Naive B cell (primary cell): ENCODE measurements at regions not wholly inside any gene's neighbourhood (a gene's known extent, or its start where the extent isn't known, plus 50 kb on each side); places are given as distances from the start of the nearest gene placed in this dataset.

Source experiments
- ATAC-seq, 2 donors: fragments of 150-1000 bp; cut with Tn5 transposase; 2 replicates each; pipeline ENCODE4 v1.10.0; 2021; ENCODE audit warnings: low read depth in 2 of 2, mild to moderate bottlenecking in 2 of 2, moderate library complexity in 2 of 2
- DNase-seq: peaks from one replicate; pipeline ENCODE4 v3.0.0; 2022
- H3K27ac Mint-ChIP-seq, 6 donors: one replicate each; pipeline ENCODE4 v1.8.0; 2020 to 2022; ENCODE audit warnings: mild to moderate bottlenecking in 6 of 6, mixed read lengths in 6 of 6, moderate library complexity in 5 of 6, inconsistent platforms in 2 of 6
- H3K27me3 Mint-ChIP-seq, 3 donors: one replicate each; pipeline ENCODE4 v1.8.0; 2021 to 2022; ENCODE audit warnings: mixed read lengths in 3 of 3, mild to moderate bottlenecking in 1 of 3
- H3K36me3 Mint-ChIP-seq, 2 donors: one replicate each; pipeline ENCODE4 v1.8.0; 2020 to 2022; ENCODE audit warnings: mixed read lengths in 2 of 2, inconsistent platforms in 1 of 2, mild to moderate bottlenecking in 1 of 2
- H3K4me1 Mint-ChIP-seq, 3 donors: one replicate each; pipeline ENCODE4 v1.8.0; 2020 to 2022; ENCODE audit warnings: mixed read lengths in 3 of 3, inconsistent platforms in 1 of 3, mild to moderate bottlenecking in 1 of 3, moderate library complexity in 1 of 3
- H3K4me3 Mint-ChIP-seq, 8 donors: one replicate each; pipeline ENCODE4 v1.8.0; 2020 to 2022; ENCODE audit warnings: mild to moderate bottlenecking in 8 of 8, mixed read lengths in 8 of 8, moderate library complexity in 8 of 8, inconsistent platforms in 2 of 8
- H3K9me3 Mint-ChIP-seq, 7 donors: one replicate each; pipeline ENCODE4 v1.8.0; 2020 to 2022; ENCODE audit warnings: mixed read lengths in 7 of 7, mild to moderate bottlenecking in 5 of 7, inconsistent platforms in 2 of 7, moderate library complexity in 1 of 7

DNA sequence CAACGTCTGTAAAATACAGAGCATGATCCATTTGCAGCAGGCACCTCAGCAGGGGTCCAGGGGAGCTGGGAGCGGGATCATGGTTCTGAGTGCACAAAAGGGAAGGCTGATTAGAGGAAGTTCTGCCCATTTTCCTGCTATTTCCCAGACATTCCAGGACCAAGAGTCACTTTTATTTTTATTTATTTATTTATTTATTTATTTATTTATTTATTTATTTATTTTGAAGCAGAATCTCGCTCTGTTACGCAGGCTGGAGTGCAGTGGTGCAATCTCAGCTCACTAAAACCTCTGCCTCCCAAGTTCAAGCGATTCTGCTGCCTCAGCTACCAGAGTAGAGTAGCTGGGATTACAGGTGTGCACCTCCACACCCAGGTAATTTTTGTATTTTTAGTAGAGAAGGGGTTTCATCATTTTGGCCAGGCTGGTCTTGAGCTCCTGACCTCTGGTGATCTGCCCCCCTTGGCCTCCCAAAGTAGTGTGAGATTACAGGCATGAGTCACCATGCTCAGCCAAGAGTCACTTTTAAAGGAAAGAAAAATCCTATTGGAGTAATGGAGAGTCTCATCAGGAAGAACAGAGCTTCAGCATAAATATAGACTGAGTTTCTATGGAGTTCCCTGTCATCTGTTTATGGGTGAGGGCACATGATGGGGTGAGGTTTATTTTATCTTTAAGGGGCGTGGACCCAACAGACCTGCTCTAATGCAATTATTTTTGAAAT lies 355.2 kb downstream of the HAPSTR1 start:
- Mint-ChIP-seq H3K36me3 (peaks cover 0 to 13% of the 10 kb centered on the region in 2 donors), H3K9me3 (peaks cover 13 to 35% (median 21%) of the 10 kb centered on the region in 7 donors), H3K27ac (no peak overlapping the region), H3K4me3 (no peak overlapping the region), H3K27me3 (peaks cover 12 to 19% (median 18%) of the 10 kb centered on the region in 3 donors), H3K4me1 (no peaks in the 10 kb centered on the region)
- DNase-seq (no peak), ATAC-seq (no peak)

DNA sequence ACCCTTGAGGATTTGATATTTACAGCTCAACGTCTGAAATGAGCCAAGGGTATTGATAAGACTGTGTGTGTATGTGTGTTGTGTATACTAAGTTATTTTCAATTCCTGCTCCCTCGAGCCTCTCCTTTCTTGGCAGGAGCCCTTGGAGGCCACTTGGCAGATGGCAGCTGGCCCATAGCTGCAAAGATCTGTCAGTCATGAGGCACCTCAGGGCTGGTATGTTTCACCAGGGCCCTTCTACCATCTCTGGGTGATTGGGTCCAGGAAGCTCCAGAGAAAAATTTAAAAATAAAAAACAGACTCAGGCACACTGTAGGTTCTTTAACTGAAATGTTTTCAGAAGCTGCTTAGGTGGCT lies 355.7 kb downstream of the HAPSTR1 start:
- ATAC-seq (no peak), DNase-seq (no peak)
- H3K4me1 Mint-ChIP-seq: no peaks in the 10 kb centered on the region
- H3K9me3 Mint-ChIP-seq: peaks cover 13 to 35% (median 21%) of the 10 kb centered on the region in 7 donors
- peaks cover 0 to 13% of the 10 kb centered on the region in 2 donors for H3K36me3 Mint-ChIP-seq
- H3K4me3 Mint-ChIP-seq: no peak overlapping the region
- H3K27ac Mint-ChIP-seq: no peak overlapping the region
- peaks cover 6 to 18% (median 14%) of the 10 kb centered on the region in 3 donors for H3K27me3 Mint-ChIP-seq

DNA sequence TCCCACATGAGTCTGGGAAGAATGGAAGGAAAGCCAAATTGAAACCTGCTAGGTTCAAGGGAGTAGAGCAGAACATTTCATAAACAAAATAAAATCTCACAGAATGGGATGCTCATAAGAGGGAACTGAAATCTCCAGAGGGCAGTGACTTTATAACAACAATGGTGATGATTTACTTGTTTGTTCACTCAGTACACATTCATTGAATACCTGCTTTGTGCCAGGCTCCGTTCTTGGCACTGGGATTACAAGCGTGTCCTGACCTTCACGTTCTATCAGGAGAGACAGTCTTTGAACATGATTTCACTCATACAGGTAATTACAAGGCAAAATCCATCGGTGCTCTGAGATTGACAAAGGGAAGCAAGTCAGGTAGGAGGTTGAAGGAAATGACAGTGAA lies 356.3 kb downstream of the HAPSTR1 start:
- Mint-ChIP-seq H3K27ac (no peak overlapping the region), H3K36me3 (peaks cover 0 to 13% of the 10 kb centered on the region in 2 donors), H3K4me1 (no peaks in the 10 kb centered on the region), H3K4me3 (no peak overlapping the region), H3K9me3 (peaks cover 13 to 35% (median 21%) of the 10 kb centered on the region in 7 donors), H3K27me3 (peaks cover 4 to 13% (median 11%) of the 10 kb centered on the region in 3 donors)
- DNase-seq (no peak), ATAC-seq (no peak)

DNA sequence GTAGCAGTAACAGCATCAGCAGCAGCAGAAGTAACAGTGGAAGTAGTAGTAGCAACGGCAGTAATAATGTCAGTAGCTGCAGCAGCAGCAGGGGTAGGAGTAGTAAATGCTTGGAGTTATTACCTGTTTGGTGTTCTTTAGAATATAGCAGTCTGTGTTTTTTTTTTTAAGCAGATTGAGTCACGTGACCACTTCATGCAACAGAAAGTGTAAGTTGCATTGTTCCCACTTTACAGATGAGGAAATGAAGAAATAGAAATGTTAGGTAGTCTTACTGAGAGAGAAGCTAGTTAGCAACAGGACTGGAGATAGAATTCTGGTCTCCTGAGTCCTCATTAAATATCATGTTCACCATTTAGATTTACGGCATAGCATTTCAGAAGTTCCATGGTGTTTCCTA lies 358.2 kb downstream of the HAPSTR1 start:
- Mint-ChIP-seq H3K27me3 (peaks cover 0 to 21% (median 9%) of the 10 kb centered on the region in 3 donors), H3K27ac (no peak overlapping the region), H3K9me3 (peaks cover 17 to 41% (median 23%) of the 10 kb centered on the region in 7 donors), H3K4me3 (no peak overlapping the region), H3K36me3 (peaks cover 0 to 15% of the 10 kb centered on the region in 2 donors), H3K4me1 (no peaks in the 10 kb centered on the region)
- no peak for ATAC-seq
- no peak for DNase-seq

DNA sequence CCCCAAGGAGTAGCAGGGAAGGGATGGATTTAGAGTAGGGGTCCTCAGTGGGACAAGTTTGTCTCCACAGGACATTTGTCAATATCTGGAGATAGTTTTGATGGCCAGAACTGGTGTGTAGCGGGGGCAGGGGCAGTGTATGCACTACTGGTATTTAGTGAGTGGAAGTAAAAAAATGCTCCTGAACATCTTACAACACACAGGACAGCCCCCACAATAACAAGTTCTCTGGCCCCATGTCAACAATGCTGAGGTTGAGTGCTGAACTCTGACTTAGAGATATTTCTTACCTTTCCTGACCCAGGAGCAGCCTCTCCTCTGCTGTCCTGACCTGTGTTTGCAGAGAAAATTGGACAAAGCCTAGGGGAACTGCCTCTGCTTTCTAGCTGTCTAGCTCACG lies 365.8 kb downstream of the HAPSTR1 start:
- ATAC-seq (no peak), DNase-seq (no peak)
- no peak overlapping the region for H3K4me3 Mint-ChIP-seq
- peaks cover 4 to 15% (median 7%) of the 10 kb centered on the region in 7 donors for H3K9me3 Mint-ChIP-seq
- no peaks in the 10 kb centered on the region for H3K4me1 Mint-ChIP-seq
- no peak overlapping the region for H3K27ac Mint-ChIP-seq
- peaks cover 11 to 27% (median 12%) of the 10 kb centered on the region in 3 donors for H3K27me3 Mint-ChIP-seq
- H3K36me3 Mint-ChIP-seq: peaks cover 0 to 7% of the 10 kb centered on the region in 2 donors

DNA sequence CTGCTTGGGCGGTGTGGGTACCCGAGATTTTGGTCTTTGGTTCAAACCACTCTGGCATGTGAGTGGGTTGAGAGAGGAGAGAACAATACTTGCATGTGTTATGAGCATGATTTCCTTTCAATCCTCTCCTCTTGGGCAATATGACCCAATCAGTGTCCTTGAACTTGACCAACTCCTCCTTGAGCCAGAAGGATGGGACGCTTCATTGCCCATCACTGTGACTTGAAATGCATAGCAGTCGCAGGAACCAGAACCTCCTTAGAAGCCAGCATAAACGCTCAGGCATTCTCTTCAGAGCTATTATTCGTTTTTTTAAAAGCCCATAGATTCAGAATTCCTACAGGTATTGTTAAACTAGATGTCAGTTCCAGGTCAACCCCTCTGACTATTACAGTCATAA lies 367.4 kb downstream of the HAPSTR1 start:
- H3K9me3 Mint-ChIP-seq: peaks cover 2 to 15% (median 5%) of the 10 kb centered on the region in 7 donors
- peaks cover 0 to 7% of the 10 kb centered on the region in 2 donors for H3K36me3 Mint-ChIP-seq
- DNase-seq (no peak), ATAC-seq (no peak)
- no peaks in the 10 kb centered on the region for H3K4me1 Mint-ChIP-seq
- H3K4me3 Mint-ChIP-seq: no peak overlapping the region
- H3K27me3 Mint-ChIP-seq: peaks cover 8 to 27% (median 17%) of the 10 kb centered on the region in 3 donors
- no peak overlapping the region for H3K27ac Mint-ChIP-seq

DNA sequence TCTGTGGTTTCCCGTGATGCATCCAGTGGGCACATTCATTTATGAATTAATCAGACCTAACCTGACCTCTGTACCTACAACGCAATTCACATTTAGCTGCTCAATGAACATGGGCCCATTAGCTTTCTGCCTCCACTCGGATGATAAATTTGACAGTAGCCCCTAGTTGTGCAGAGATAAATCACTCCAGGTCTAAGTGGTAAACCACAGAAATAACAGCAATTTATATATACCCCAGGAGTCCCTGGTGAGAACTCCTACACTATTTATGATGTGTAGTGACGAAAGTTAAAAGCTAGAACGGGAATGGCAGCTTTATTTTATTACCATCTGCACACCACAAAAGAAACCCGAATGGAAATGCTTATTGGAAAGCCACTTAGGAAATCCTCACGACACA lies 371.5 kb downstream of the HAPSTR1 start:
- H3K27ac Mint-ChIP-seq: no peak overlapping the region
- peaks cover 5 to 19% (median 17%) of the 10 kb centered on the region in 3 donors for H3K27me3 Mint-ChIP-seq
- ATAC-seq (no peak), DNase-seq (no peak)
- H3K9me3 Mint-ChIP-seq: peaks cover 0 to under 1% (median 0%) of the 10 kb centered on the region in 7 donors
- H3K4me1 Mint-ChIP-seq: no peaks in the 10 kb centered on the region
- no peak overlapping the region for H3K4me3 Mint-ChIP-seq
- H3K36me3 Mint-ChIP-seq: no peaks in the 10 kb centered on the region

DNA sequence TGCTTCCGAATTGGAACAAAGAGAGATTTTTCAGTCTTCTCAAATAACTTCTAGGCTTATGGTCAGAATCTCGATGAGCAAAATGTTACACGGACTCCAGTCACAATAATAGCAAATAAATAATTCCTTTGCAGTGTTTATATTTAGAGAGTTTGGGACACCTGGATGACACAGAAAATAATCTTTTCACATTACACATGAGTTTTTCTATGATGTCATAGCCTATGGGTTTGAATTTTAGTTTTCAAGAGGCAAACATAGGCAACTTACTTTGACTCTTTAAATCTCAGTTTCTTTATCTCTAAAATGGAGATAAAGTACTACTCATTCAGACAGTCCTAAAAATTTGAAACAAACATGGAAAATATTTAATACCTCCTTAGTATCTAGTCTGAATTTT lies 372.0 kb downstream of the HAPSTR1 start:
- H3K27me3 Mint-ChIP-seq: peaks cover 5 to 19% (median 17%) of the 10 kb centered on the region in 3 donors
- H3K9me3 Mint-ChIP-seq: peaks cover 0 to under 1% (median 0%) of the 10 kb centered on the region in 7 donors
- H3K4me3 Mint-ChIP-seq: no peak overlapping the region
- H3K36me3 Mint-ChIP-seq: no peaks in the 10 kb centered on the region
- DNase-seq: no peak
- no peak for ATAC-seq
- no peaks in the 10 kb centered on the region for H3K4me1 Mint-ChIP-seq
- no peak overlapping the region for H3K27ac Mint-ChIP-seq

DNA sequence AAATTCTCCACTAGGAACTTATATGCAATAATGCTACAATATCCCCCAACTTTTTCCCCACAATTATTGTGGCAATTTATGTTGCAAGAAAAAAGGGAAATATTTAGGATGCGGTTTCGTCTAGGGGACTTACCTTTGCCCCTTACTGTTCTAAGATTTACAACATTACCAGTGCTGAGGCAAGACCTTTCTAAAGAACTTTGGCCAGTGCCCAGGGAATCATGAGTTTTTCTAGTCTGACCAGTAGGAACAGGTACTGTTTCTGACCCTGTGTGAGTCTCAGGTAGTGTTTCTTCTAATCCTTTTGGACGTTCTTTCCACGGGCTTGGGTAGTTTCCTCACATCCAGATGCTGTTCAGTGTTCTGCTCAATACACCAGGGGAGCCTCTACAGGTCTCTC lies 373.7 kb downstream of the HAPSTR1 start:
- Mint-ChIP-seq H3K4me1 (no peaks in the 10 kb centered on the region), H3K27me3 (peaks cover 10 to 12% (median 11%) of the 10 kb centered on the region in 3 donors), H3K4me3 (peak overlapping the region in 1 of 8 donors; percentile 63), H3K36me3 (no peaks in the 10 kb centered on the region), H3K9me3 (peaks cover 0 to 10% (median 5%) of the 10 kb centered on the region in 7 donors), H3K27ac (no peak overlapping the region)
- DNase-seq (no peak), ATAC-seq (no peak)

DNA sequence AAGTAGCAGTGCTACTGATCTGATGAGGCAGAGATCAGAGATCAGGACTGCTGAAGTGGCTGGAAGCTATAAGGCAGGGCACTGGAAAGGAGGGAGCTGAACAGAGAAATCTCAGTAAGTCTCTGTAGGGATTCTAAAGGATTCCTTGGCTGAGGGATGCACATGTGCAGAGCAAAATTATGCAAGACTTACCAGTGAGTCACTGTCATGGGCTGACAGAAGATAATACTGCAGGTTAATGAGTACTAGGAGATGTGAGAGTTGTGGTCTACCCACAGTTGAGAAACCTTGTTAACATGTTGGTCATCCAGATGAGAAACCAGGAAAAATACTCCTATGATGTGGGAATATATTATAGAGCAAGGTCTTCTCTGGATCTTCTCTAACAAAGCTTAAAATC lies 378.1 kb downstream of the HAPSTR1 start:
- Mint-ChIP-seq H3K27me3 (peaks cover 0 to 17% (median 10%) of the 10 kb centered on the region in 3 donors), H3K36me3 (no peaks in the 10 kb centered on the region), H3K4me1 (no peaks in the 10 kb centered on the region), H3K9me3 (peaks cover 0 to 10% (median 5%) of the 10 kb centered on the region in 7 donors), H3K4me3 (no peak overlapping the region), H3K27ac (no peak overlapping the region)
- ATAC-seq: no peak
- no peak for DNase-seq

DNA sequence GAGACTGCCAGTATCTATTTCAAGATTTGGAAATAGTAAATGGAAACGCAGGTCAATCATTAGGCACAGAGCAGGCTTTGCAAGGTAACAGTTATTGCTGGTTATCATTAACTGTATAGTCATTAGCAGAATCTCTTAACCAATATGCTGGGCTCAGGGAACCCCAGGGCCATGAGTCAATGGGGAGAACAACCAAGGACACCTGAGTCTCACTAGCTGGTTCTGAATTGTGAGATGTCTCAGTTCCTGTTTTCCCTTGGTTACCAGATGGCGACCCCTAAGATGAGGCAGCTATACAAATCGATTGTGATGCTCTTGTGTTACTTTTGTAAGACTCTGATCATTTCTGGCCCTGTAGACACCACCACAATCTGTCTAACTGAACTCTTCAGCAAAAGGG lies 385.3 kb downstream of the HAPSTR1 start:
- DNase-seq: no peak
- no peak for ATAC-seq
- Mint-ChIP-seq H3K4me1 (no peaks in the 10 kb centered on the region), H3K27me3 (peaks cover 0 to 21% (median 7%) of the 10 kb centered on the region in 3 donors), H3K9me3 (peaks cover 0 to 4% (median 0%) of the 10 kb centered on the region in 7 donors), H3K4me3 (no peak overlapping the region), H3K36me3 (no peaks in the 10 kb centered on the region), H3K27ac (no peak overlapping the region)

DNA sequence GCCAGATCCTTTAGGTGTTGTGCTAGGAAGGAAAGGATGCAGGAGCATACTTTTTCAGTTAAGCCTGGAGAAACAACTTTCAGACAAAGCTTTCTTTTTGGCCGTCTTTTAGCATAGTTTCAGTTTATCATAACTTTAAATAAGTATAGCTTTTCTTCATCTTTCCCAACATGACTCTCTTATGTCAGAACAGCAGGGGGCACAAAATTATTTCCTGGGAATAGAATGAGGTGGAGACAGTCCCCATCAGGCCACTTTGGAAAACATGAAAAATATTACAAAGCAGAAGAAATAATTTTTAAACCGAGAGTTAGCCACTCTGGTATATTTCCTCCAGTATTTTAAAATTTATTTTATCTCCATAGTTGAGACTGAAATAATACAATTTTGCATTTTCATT lies 387.6 kb downstream of the HAPSTR1 start:
- Mint-ChIP-seq H3K27me3 (peaks cover 0 to 10% (median 7%) of the 10 kb centered on the region in 3 donors), H3K27ac (no peak overlapping the region), H3K4me1 (no peaks in the 10 kb centered on the region), H3K36me3 (no peaks in the 10 kb centered on the region), H3K4me3 (no peak overlapping the region), H3K9me3 (peaks cover 0 to 4% (median 0%) of the 10 kb centered on the region in 7 donors)
- DNase-seq: no peak
- no peak for ATAC-seq

DNA sequence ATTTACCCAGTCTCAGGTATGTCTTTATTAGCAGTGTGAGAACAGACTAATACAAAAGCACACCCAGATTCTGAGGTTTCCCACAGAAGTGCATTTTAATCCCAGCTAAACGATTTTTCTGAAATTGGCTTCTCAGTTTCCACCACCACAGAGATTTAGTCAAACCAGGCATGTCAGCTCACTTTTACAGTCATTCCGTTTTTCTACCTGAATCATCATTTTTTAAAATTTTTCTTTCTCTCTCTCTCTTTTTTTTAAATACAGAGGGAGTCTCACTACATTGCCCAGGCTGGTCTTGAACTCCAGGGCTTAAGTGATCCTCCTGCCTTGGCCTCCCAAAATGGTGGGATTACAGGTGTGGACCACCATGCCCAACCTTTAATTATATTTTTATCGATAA lies 389.1 kb downstream of the HAPSTR1 start:
- peaks cover 5 to 9% (median 7%) of the 10 kb centered on the region in 3 donors for H3K27me3 Mint-ChIP-seq
- no peaks in the 10 kb centered on the region for H3K4me1 Mint-ChIP-seq
- H3K36me3 Mint-ChIP-seq: no peaks in the 10 kb centered on the region
- DNase-seq (no peak), ATAC-seq (no peak)
- no peak overlapping the region for H3K27ac Mint-ChIP-seq
- H3K4me3 Mint-ChIP-seq: no peak overlapping the region
- H3K9me3 Mint-ChIP-seq: peaks cover 0 to 2% (median 0%) of the 10 kb centered on the region in 7 donors
